HG03064 (cell line): ENCODE measurements at regions not wholly inside any gene's neighbourhood (a gene's known extent, or its start where the extent isn't known, plus 50 kb on each side); places are given as distances from the start of the nearest gene placed in this dataset.
"Not testable (repeated sequence)": the region's sequence is repeated elsewhere in the genome, so short reads cannot be mapped to it uniquely, and the experiment has no call there.

ENCODE experiments used
- ATAC-seq: cut with Tn5 transposase; IDR thresholded peaks from one replicate; pipeline ENCODE4 v1.9.1; 2021; ENCODE audit warnings: low read depth; ENCODE audit not compliant: unreplicated experiment

- no peak for ATAC-seq
Measured at GRCh38 chr16:52114379-52114778, 432.6 kb downstream of the TOX3 start.

- no peak for ATAC-seq
Measured at GRCh38 chr16:52113533-52114183, 433.3 kb downstream of the TOX3 start.

GRCh38 chr16:52104993-52105392, 441.9 kb downstream of the TOX3 start:
- ATAC-seq = not testable (repeated sequence)

- no peak for ATAC-seq
Measured at GRCh38 chr16:52103791-52104190, 443.2 kb downstream of the TOX3 start.

- ATAC-seq = no peak
Measured at GRCh38 chr16:52101246-52101645, 445.7 kb downstream of the TOX3 start.

- no peak for ATAC-seq
Measured at GRCh38 chr16:52099382-52099781, 447.6 kb downstream of the TOX3 start.

- ATAC-seq = no peak
Measured at GRCh38 chr16:52095471-52095870, 451.5 kb downstream of the TOX3 start.

GRCh38 chr16:52092126-52092525, 454.8 kb downstream of the TOX3 start:
- no peak for ATAC-seq

GRCh38 chr16:52090080-52090479, 456.9 kb downstream of the TOX3 start:
- no peak for ATAC-seq

- ATAC-seq = no peak
Measured at GRCh38 chr16:52089476-52089875, 457.5 kb downstream of the TOX3 start.

- ATAC-seq = no peak
Measured at GRCh38 chr16:52086901-52087300, 460.0 kb downstream of the TOX3 start.

GRCh38 chr16:52078716-52079655, 468.0 kb downstream of the TOX3 start:
- ATAC-seq = no peak

GRCh38 chr16:52077607-52078006, 469.3 kb downstream of the TOX3 start:
- no peak for ATAC-seq

- ATAC-seq = no peak
Measured at GRCh38 chr16:52076801-52077201, 470.1 kb downstream of the TOX3 start.

GRCh38 chr16:52076332-52076731, 470.6 kb downstream of the TOX3 start:
- ATAC-seq = no peak

GRCh38 chr16:52074133-52074532, 472.8 kb downstream of the TOX3 start:
- ATAC-seq = no peak

GRCh38 chr16:52073024-52073423, 473.9 kb downstream of the TOX3 start:
- ATAC-seq = no peak

GRCh38 chr16:52071101-52071500, 475.8 kb downstream of the TOX3 start:
- ATAC-seq = no peak

- ATAC-seq = no peak
Measured at GRCh38 chr16:52070341-52071057, 476.4 kb downstream of the TOX3 start.

- ATAC-seq = no peak
Measured at GRCh38 chr16:52069866-52070265, 477.1 kb downstream of the TOX3 start.

- no peak for ATAC-seq
Measured at GRCh38 chr16:52068447-52069074, 478.4 kb downstream of the TOX3 start.
